ENCODE measurements at regions not wholly inside any gene's neighbourhood (a gene's known extent, or its start where the extent isn't known, plus 50 kb on each side); places are given as distances from the start of the nearest gene placed in this dataset.

- TF ChIP-seq ZNF567 (CRISPR knock-in tag; IDR thresholded peaks at IDR 0.05; ENCODE audit: borderline replicate concordance) (no peak), ZSCAN29 (CRISPR knock-in tag; conservative IDR thresholded peaks at IDR 0.05) (no peak), ZNF333 (CRISPR knock-in tag; IDR thresholded peaks at IDR 0.05; ENCODE audit: borderline replicate concordance) (no peak), ZNF589 (CRISPR knock-in tag; conservative IDR thresholded peaks at IDR 0.05) (no peak), CTCF (CRISPR knock-in tag; IDR thresholded peaks at IDR 0.05) (no peak), ZBTB4 (CRISPR knock-in tag; IDR thresholded peaks at IDR 0.05; ENCODE audit: borderline replicate concordance) (no peak)
Observed at GRCh38 chr5:18024542-18024941, 390.3 kb downstream of the TAF11L14 start.

All from HepG2 (cell line).